K562 (cell line): ENCODE measurements at regions not wholly inside any gene's neighbourhood (a gene's known extent, or its start where the extent isn't known, plus 50 kb on each side); places are given as distances from the start of the nearest gene placed in this dataset.

Experiments used
- CBX8 ChIP-seq: fragments of 200-600 bp; sonication (generic); IDR thresholded peaks from 2 replicates; pipeline ENCODE4 v1.6.1; 2012; ENCODE audit warnings: borderline replicate concordance, mixed run types, low read depth, mild to moderate bottlenecking, moderate library complexity, mixed read lengths, low read length, control low read depth, inconsistent platforms; ENCODE audit not compliant: poor library complexity, severe bottlenecking; ENCODE audit errors: extremely low read depth
- CREB1 ChIP-seq, 2 experiments: sonication (generic) in 1 of 2; formaldehyde crosslinking in 1 of 2; IDR thresholded peaks; 2 replicates each; pipeline versions ENCODE4 v1.6.1 to v1.8.0; 2012 to 2022; ENCODE audit warnings: inconsistent platforms in 1 of 2, mild to moderate bottlenecking in 1 of 2, missing genetic modification reagents in 1 of 2, moderate library complexity in 1 of 2
- FOXM1 ChIP-seq, 2 experiments: fragments of 450-650 bp in 1 of 2; sonication (generic) in 1 of 2; formaldehyde crosslinking in 1 of 2; IDR thresholded peaks; 2 replicates each; pipeline versions ENCODE4 v1.6.1 to v1.9.0; 2017 to 2022; ENCODE audit warnings: low read depth in 2 of 2, mild to moderate bottlenecking in 2 of 2, missing genetic modification reagents in 1 of 2, moderate library complexity in 1 of 2
- MAFK ChIP-seq: IDR thresholded peaks from 2 replicates; pipeline ENCODE4 v1.6.1; 2011; ENCODE audit warnings: low read length, improper control_type of control experiment
- RBM22 ChIP-seq: fragments of 200-400 bp; formaldehyde crosslinking; IDR thresholded peaks from 2 replicates; pipeline ENCODE4 v1.6.1; 2018; ENCODE audit warnings: low read length, low read depth; ENCODE audit not compliant: poor library complexity, severe bottlenecking
- TAF15 ChIP-seq: fragments of 200-400 bp; formaldehyde crosslinking; IDR thresholded peaks from 2 replicates; pipeline ENCODE4 v1.6.1; 2017; ENCODE audit warnings: mild to moderate bottlenecking, low read depth, low read length, moderate library complexity
- YY1 ChIP-seq, 3 experiments: IDR thresholded peaks; 2 replicates each; pipeline ENCODE4 v1.6.1; 2011; ENCODE audit warnings: low read length in 2 of 3, mild to moderate bottlenecking in 2 of 3, moderate library complexity in 2 of 3, borderline replicate concordance in 1 of 3, control low read depth in 1 of 3, low read depth in 1 of 3; ENCODE audit not compliant: insufficient read depth in 3 of 3, insufficient replicate concordance in 2 of 3, control insufficient read depth in 1 of 3, insufficient read length in 1 of 3; ENCODE audit errors: extremely low read depth in 1 of 3
- ZEB2 ChIP-seq: fragments of 450-650 bp; IDR thresholded peaks from 2 replicates; pipeline ENCODE4 v1.6.1; 2016

DNA sequence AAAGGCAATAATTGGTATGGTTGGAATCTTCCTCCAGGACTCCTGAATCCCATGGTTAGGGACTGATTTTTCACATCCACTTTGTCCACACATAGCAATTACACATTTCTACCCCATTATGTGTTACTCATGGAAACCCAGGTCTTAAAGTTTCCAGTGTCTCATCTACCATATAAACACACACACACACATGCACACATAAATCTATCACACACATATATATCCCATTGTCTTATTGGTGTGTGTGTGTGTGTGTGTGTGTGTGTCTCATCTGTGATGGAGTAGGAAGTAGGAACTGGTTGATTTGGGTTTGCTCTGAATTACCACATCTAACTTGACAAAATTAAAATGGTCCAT is 525.4 kb downstream of the FUT8 start:
- TF ChIP-seq RBM22 (no peak), CREB1 (IDR thresholded peaks at IDR 0.05) (no peak), CREB1 (CRISPR knock-in tag; IDR thresholded peaks at IDR 0.05) (no peak), MAFK (no peak), CBX8 (no peak), YY1 (IDR thresholded peaks at IDR 0.05; ENCODE audit: borderline replicate concordance in 1 of 3, control insufficient read depth in 1 of 3, extremely low read depth in 1 of 3, insufficient read depth in 3 of 3, insufficient read length in 1 of 3, insufficient replicate concordance in 2 of 3, low read depth in 1 of 3, low read length in 2 of 3) (no peak), FOXM1 (IDR thresholded peaks at IDR 0.05; ENCODE audit: low read depth) (no peak), FOXM1 (CRISPR knock-in tag; IDR thresholded peaks at IDR 0.05; ENCODE audit: low read depth) (no peak), ZEB2 (no peak), TAF15 (no peak)
